SK-N-SH (cell line): ENCODE measurements at regions not wholly inside any gene's neighbourhood (a gene's known extent, or its start where the extent isn't known, plus 50 kb on each side); places are given as distances from the start of the nearest gene placed in this dataset.

Experiments
- CTCF ChIA-PET: fragments of 300-600, 350-600 bp; formaldehyde crosslinking; extraction: SDS; loops from one replicate; lab custom pipeline; 2021; lab: Yijun Ruan, JAX
- POLR2A ChIA-PET: fragments of 350-600 bp; sonication (Branson Sonifier 250); formaldehyde crosslinking; extraction: SDS; loops from one replicate; lab custom pipeline; 2020; ENCODE audit warnings: antibody characterized with exemption, inconsistent platforms; lab: Yijun Ruan, JAX
- DNase-seq: peaks from one replicate; pipeline ENCODE4 v3.0.0; 2012
- H2AFZ ChIP-seq: fragments of 200-600 bp; sonication (generic); 2 replicates; pipeline ENCODE4 v1.8.1; 2016; ENCODE audit warnings: antibody characterized with exemption, mild to moderate bottlenecking, low read depth
- H3F3A ChIP-seq: fragments of 200-600 bp; sonication (generic); replicated peaks from 2 replicates; pipeline ENCODE3; 2016; ENCODE audit warnings: antibody characterized with exemption, mild to moderate bottlenecking; ENCODE audit not compliant: insufficient read depth
- H3K27ac ChIP-seq, 2 experiments: fragments of 200-500 bp in 1 of 2; fragments of 200-600 bp in 1 of 2; sonication (Bioruptor generic) in 1 of 2; sonication (generic), shearing (Covaris generic) in 1 of 2; 2 replicates each; pipeline versions ENCODE4 v1.5.1 to v1.6.1; 2014 to 2016; ENCODE audit warnings: low read depth in 2 of 2, inconsistent platforms in 1 of 2, low read length in 1 of 2, mild to moderate bottlenecking in 1 of 2, mixed read lengths in 1 of 2
- H3K27me3 ChIP-seq: fragments of 200-600 bp; sonication (generic), shearing (Covaris generic); 2 replicates; pipeline ENCODE4 v1.6.1; 2016; ENCODE audit warnings: mixed run types; ENCODE audit not compliant: insufficient read depth
- H3K36me3 ChIP-seq, 2 experiments: fragments of 200-500 bp in 1 of 2; fragments of 200-600 bp in 1 of 2; sonication (Bioruptor generic) in 1 of 2; sonication (generic) in 1 of 2; replicated peaks in 1 of 2; 2 replicates each; pipeline versions ENCODE3 to v1.5.1; 2014 to 2016; ENCODE audit warnings: low read length in 1 of 2, mild to moderate bottlenecking in 1 of 2; ENCODE audit not compliant: insufficient read depth in 2 of 2, control insufficient read depth in 1 of 2
- H3K4me1 ChIP-seq, 2 experiments: fragments of 200-500 bp in 1 of 2; fragments of 200-600 bp in 1 of 2; sonication (Bioruptor generic) in 1 of 2; sonication (generic), shearing (Covaris generic) in 1 of 2; 2 replicates each; pipeline versions ENCODE4 v1.5.1 to v1.6.1; 2014 to 2016; ENCODE audit warnings: low read depth in 1 of 2, low read length in 1 of 2, mixed run types in 1 of 2; ENCODE audit not compliant: insufficient read depth in 2 of 2, control insufficient read depth in 1 of 2
- H3K4me2 ChIP-seq: fragments of 200-600 bp; sonication (generic), shearing (Covaris generic); 2 replicates; pipeline ENCODE4 v1.6.1; 2017; ENCODE audit warnings: mixed run types
- H3K4me3 ChIP-seq, 2 experiments: fragments of 200-500 bp in 1 of 2; fragments of 200-600 bp in 1 of 2; sonication (Bioruptor generic) in 1 of 2; sonication (generic), shearing (Covaris generic) in 1 of 2; 2 replicates each; pipeline versions ENCODE4 v1.5.1 to v1.8.1; 2014 to 2016; ENCODE audit warnings: low read depth in 2 of 2, inconsistent platforms in 1 of 2, low read length in 1 of 2, mild to moderate bottlenecking in 1 of 2, mixed read lengths in 1 of 2, moderate library complexity in 1 of 2
- H3K79me2 ChIP-seq: fragments of 200-600 bp; sonication (generic); 2 replicates; pipeline ENCODE4 v1.8.1; 2017; ENCODE audit warnings: mild to moderate bottlenecking; ENCODE audit not compliant: insufficient read depth
- H3K9ac ChIP-seq: fragments of 200-600 bp; sonication (generic); 2 replicates; pipeline ENCODE4 v1.6.1; 2017; ENCODE audit warnings: mixed run types
- H3K9me2 ChIP-seq: fragments of 200-600 bp; sonication (generic); 2 replicates; pipeline ENCODE4 v1.6.1; 2017; ENCODE audit warnings: mixed run types
- H3K9me3 ChIP-seq: fragments of 200-600 bp; sonication (generic); 2 replicates; pipeline ENCODE4 v1.6.1; 2017; ENCODE audit warnings: mixed run types, mild to moderate bottlenecking, moderate library complexity
- H4K20me1 ChIP-seq: fragments of 200-600 bp; sonication (generic); 2 replicates; pipeline ENCODE4 v1.6.1; 2017; ENCODE audit warnings: mild to moderate bottlenecking, mixed run types; ENCODE audit not compliant: insufficient read depth
- EZH2phosphoT487 ChIP-seq: fragments of 200-600 bp; sonication (generic); IDR thresholded peaks from 2 replicates; pipeline ENCODE4 v1.6.1; 2017; ENCODE audit warnings: low read depth, mixed run types, mild to moderate bottlenecking, antibody characterized with exemption, moderate library complexity, borderline replicate concordance
- FOSL2 ChIP-seq: IDR thresholded peaks from 2 replicates; pipeline ENCODE4 v1.4.0; 2012; ENCODE audit warnings: low read depth, mild to moderate bottlenecking, moderate library complexity, borderline replicate concordance
- FOXJ3 ChIP-seq: sonication (generic); formaldehyde crosslinking; IDR thresholded peaks from 2 replicates; pipeline ENCODE4 v1.5.1; 2020; ENCODE audit warnings: mild to moderate bottlenecking, missing genetic modification reagents
- GABPA ChIP-seq: IDR thresholded peaks from 2 replicates; pipeline ENCODE4 v1.4.0; 2012; ENCODE audit warnings: low read depth, mild to moderate bottlenecking
- GATA2 ChIP-seq: sonication (generic); formaldehyde crosslinking; IDR thresholded peaks from 2 replicates; pipeline ENCODE4 v1.5.0; 2020; ENCODE audit warnings: mild to moderate bottlenecking, missing genetic modification reagents
- MEF2A ChIP-seq: IDR thresholded peaks from 2 replicates; pipeline ENCODE4 v1.4.0; 2012; ENCODE audit warnings: low read depth, borderline replicate concordance
- NRF1 ChIP-seq: IDR thresholded peaks from 2 replicates; pipeline ENCODE4 v1.6.1; 2012; ENCODE audit warnings: low read depth, mild to moderate bottlenecking, low read length
- POLR2AphosphoS5 ChIP-seq: IDR thresholded peaks from 2 replicates; pipeline ENCODE4 v1.6.1; 2012; ENCODE audit warnings: low read depth, low read length
- RAD21 ChIP-seq: IDR thresholded peaks from 2 replicates; pipeline ENCODE4 v1.6.1; 2012; ENCODE audit warnings: mild to moderate bottlenecking, low read length
- RCOR1 ChIP-seq: fragments of 150-350 bp; IDR thresholded peaks from 2 replicates; pipeline ENCODE4 v1.6.1; 2017; ENCODE audit warnings: antibody characterized with exemption, low read length
- SIN3A ChIP-seq: IDR thresholded peaks from 2 replicates; pipeline ENCODE4 v1.6.1; 2012; ENCODE audit warnings: low read depth, mild to moderate bottlenecking, low read length, moderate library complexity, borderline replicate concordance
- SMC3 ChIP-seq: IDR thresholded peaks from 2 replicates; pipeline ENCODE4 v1.6.1; 2012; ENCODE audit warnings: low read depth, low read length, improper control_type of control experiment
- YY1 ChIP-seq: IDR thresholded peaks from 2 replicates; pipeline ENCODE4 v1.4.0; 2012; ENCODE audit warnings: low read depth, mild to moderate bottlenecking
- WGBS: methylation state at CpG from one replicate; pipeline ENCODE4 v1.1.6; 2017; ENCODE audit warnings: low lambda C conversion rate; 5-methylcytosine and 5-hydroxymethylcytosine counted together
- TF ChIP-seq, protein P1 (sequence below): IDR thresholded peaks from 2 replicates; pipeline ENCODE4 v1.4.0; 2012; ENCODE audit warnings: low read depth
- TF ChIP-seq, protein P2 (sequence below): fragments of 150-350 bp; IDR thresholded peaks from 2 replicates; pipeline ENCODE4 v1.6.1; 2016; ENCODE audit warnings: mild to moderate bottlenecking, low read depth, low read length
- TF ChIP-seq, protein P3 (sequence below): fragments of 150-350 bp; IDR thresholded peaks from 2 replicates; pipeline ENCODE4 v1.6.1; 2017; ENCODE audit warnings: antibody characterized with exemption, low read length, low read depth, borderline replicate concordance
- TF ChIP-seq, protein P4 (sequence below): IDR thresholded peaks from 2 replicates; pipeline ENCODE4; 2012
- TF ChIP-seq, protein P5 (sequence below): IDR thresholded peaks from 2 replicates; pipeline ENCODE4 v1.6.1; 2012; ENCODE audit warnings: mild to moderate bottlenecking, low read depth, low read length, moderate library complexity

DNA sequence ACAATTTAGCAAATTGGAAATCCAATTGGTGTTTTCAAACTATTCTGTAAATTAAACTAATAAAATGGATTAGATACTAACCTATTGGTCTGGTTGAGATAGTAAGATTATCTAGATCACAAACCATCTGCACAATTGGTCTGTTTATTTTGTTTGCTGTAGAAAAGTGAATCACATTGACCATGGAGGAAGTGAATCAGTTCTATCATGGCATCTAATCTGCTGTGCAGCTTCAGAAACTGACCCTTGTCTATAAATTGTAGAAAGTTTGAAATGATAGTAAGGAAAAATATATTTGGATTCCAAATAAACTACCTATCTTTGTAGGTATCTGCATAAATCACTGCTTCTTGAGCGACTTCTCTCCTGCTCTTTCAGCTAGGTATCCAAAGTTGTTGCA, 1865.4 kb downstream of the MAT2B start:
- H3K27me3 ChIP-seq = no peaks in the 10 kb centered on the region
- no peaks in the 10 kb centered on the region for H3K9me2 ChIP-seq
- no peaks in the 10 kb centered on the region for H3K36me3 ChIP-seq
- CTCF ChIA-PET = no interaction called here
- no peaks in the 10 kb centered on the region for H3K79me2 ChIP-seq
- H3K27ac ChIP-seq = no peak overlapping the region
- no peaks in the 10 kb centered on the region for H3K4me1 ChIP-seq
- WGBS = 56% methylated on average over 1 of the region's 1 CpG
- H3F3A ChIP-seq = no peaks in the 10 kb centered on the region
- no peak overlapping the region for H2AFZ ChIP-seq
- H3K9me3 ChIP-seq = no peaks in the 10 kb centered on the region
- no peak for TF ChIP-seq RAD21
- TF ChIP-seq SMC3 = no peak
- TF ChIP-seq, protein P1, sequence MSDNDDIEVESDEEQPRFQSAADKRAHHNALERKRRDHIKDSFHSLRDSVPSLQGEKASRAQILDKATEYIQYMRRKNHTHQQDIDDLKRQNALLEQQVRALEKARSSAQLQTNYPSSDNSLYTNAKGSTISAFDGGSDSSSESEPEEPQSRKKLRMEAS = no peak
- TF ChIP-seq GABPA = no peak
- no peak for TF ChIP-seq EZH2phosphoT487
- no peak for TF ChIP-seq RCOR1
- no peak for TF ChIP-seq MEF2A
- TF ChIP-seq, protein P2, sequence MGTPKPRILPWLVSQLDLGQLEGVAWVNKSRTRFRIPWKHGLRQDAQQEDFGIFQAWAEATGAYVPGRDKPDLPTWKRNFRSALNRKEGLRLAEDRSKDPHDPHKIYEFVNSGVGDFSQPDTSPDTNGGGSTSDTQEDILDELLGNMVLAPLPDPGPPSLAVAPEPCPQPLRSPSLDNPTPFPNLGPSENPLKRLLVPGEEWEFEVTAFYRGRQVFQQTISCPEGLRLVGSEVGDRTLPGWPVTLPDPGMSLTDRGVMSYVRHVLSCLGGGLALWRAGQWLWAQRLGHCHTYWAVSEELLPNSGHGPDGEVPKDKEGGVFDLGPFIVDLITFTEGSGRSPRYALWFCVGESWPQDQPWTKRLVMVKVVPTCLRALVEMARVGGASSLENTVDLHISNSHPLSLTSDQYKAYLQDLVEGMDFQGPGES = no peak
- TF ChIP-seq, protein P3, sequence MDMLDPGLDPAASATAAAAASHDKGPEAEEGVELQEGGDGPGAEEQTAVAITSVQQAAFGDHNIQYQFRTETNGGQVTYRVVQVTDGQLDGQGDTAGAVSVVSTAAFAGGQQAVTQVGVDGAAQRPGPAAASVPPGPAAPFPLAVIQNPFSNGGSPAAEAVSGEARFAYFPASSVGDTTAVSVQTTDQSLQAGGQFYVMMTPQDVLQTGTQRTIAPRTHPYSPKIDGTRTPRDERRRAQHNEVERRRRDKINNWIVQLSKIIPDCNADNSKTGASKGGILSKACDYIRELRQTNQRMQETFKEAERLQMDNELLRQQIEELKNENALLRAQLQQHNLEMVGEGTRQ = no peak
- no peak for TF ChIP-seq SIN3A
- TF ChIP-seq, protein P4, sequence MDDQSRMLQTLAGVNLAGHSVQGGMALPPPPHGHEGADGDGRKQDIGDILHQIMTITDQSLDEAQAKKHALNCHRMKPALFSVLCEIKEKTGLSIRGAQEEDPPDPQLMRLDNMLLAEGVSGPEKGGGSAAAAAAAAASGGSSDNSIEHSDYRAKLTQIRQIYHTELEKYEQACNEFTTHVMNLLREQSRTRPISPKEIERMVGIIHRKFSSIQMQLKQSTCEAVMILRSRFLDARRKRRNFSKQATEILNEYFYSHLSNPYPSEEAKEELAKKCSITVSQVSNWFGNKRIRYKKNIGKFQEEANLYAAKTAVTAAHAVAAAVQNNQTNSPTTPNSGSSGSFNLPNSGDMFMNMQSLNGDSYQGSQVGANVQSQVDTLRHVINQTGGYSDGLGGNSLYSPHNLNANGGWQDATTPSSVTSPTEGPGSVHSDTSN = no peak
- no peak for TF ChIP-seq NRF1
- TF ChIP-seq FOSL2 = no peak
- TF ChIP-seq FOXJ3 (CRISPR knock-in tag) = no peak
- no peak overlapping the region for H3K4me2 ChIP-seq
- no peak overlapping the region for H3K9ac ChIP-seq
- no peak overlapping the region for H3K4me3 ChIP-seq
- H4K20me1 ChIP-seq = no peaks in the 10 kb centered on the region
- POLR2A ChIA-PET = no interaction called here
- DNase-seq = no peak

DNA sequence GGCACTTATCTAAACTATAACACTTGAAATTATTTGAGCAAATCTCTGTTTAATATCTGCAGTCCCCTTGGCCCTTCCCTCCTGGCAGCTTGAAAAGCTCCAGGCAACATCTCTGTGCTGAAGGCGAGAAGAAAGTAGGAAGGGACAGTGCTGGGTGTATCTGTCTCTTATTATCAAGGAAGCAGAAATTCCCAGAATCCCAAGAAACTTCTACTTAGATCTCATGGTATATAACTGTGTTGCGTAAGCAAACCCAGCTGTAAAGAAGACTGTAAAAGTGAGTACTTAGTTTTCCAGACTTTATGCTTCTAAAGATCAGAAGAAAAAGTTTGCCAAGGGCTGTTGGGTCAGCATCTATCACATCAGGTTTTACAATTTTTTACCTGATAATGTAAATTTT, 1869.8 kb downstream of the MAT2B start:
- H3K4me2 ChIP-seq = no peak overlapping the region
- H3F3A ChIP-seq = no peaks in the 10 kb centered on the region
- H4K20me1 ChIP-seq = no peaks in the 10 kb centered on the region
- no peak overlapping the region for H3K4me3 ChIP-seq
- no peaks in the 10 kb centered on the region for H3K9me2 ChIP-seq
- no peaks in the 10 kb centered on the region for H3K9me3 ChIP-seq
- TF ChIP-seq, protein P5, sequence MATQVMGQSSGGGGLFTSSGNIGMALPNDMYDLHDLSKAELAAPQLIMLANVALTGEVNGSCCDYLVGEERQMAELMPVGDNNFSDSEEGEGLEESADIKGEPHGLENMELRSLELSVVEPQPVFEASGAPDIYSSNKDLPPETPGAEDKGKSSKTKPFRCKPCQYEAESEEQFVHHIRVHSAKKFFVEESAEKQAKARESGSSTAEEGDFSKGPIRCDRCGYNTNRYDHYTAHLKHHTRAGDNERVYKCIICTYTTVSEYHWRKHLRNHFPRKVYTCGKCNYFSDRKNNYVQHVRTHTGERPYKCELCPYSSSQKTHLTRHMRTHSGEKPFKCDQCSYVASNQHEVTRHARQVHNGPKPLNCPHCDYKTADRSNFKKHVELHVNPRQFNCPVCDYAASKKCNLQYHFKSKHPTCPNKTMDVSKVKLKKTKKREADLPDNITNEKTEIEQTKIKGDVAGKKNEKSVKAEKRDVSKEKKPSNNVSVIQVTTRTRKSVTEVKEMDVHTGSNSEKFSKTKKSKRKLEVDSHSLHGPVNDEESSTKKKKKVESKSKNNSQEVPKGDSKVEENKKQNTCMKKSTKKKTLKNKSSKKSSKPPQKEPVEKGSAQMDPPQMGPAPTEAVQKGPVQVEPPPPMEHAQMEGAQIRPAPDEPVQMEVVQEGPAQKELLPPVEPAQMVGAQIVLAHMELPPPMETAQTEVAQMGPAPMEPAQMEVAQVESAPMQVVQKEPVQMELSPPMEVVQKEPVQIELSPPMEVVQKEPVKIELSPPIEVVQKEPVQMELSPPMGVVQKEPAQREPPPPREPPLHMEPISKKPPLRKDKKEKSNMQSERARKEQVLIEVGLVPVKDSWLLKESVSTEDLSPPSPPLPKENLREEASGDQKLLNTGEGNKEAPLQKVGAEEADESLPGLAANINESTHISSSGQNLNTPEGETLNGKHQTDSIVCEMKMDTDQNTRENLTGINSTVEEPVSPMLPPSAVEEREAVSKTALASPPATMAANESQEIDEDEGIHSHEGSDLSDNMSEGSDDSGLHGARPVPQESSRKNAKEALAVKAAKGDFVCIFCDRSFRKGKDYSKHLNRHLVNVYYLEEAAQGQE = no peak
- TF ChIP-seq GATA2 (CRISPR knock-in tag) (no peak), FOXJ3 (CRISPR knock-in tag) (no peak), SIN3A (no peak), YY1 (no peak), POLR2AphosphoS5 (no peak), MEF2A (no peak)
- TF ChIP-seq, protein P4 = no peak
- ChIA-PET CTCF (no interaction called here), POLR2A (no interaction called here)
- DNase-seq = no peak
- 55% methylated on average over 2 of the region's 2 CpGs for WGBS
- H3K27ac ChIP-seq = no peak overlapping the region
- H3K27me3 ChIP-seq = no peaks in the 10 kb centered on the region
- H3K9ac ChIP-seq = no peak overlapping the region
- no peaks in the 10 kb centered on the region for H3K4me1 ChIP-seq
- H3K79me2 ChIP-seq = no peaks in the 10 kb centered on the region
- no peaks in the 10 kb centered on the region for H3K36me3 ChIP-seq
- H2AFZ ChIP-seq = no peak overlapping the region
